ENCODE measurements at regions not wholly inside any gene's neighbourhood (a gene's known extent, or its start where the extent isn't known, plus 50 kb on each side); places are given as distances from the start of the nearest gene placed in this dataset.

DNA sequence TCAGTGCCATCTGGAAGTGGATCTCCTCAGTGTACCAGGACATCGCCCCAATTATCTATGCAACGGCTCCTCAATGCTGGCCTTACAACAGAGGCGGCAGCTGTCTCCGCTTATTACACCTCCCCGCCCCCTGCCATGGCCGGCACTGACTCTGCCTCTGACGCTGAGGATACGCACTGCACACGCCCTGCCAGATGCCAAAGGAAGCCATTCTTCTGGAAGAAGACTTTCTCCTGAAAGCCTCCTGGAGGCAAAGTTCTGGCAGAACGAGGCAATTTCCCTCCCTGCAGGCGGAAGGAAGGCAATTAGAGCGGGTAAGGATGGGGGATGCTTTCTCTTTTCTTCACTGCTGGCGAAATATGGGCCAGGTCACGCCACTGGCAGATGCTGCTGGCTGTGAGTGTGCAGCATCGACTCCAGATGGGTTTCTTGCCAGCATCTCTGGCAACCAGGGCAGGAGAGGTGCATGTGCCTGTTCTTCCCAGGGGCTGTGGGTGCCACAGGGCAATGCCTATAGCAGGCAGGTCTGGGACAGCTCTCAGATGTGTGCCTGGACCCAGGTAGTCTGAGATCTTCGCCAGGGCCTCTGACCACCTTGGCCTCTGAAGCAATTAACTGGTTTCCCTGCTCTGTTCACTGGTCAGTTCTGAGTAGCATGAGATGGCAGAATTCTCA lies 62.2 kb upstream of the MRPS22 start:
- H3K9me3 ChIP-seq: no peaks in the 10 kb centered on the region
- 71 to 75% methylated on average over 15 to 16 of the region's 16 CpGs for WGBS, 2 donors
- H3K36me3 ChIP-seq (ENCODE audit: low read depth, missing control alignments): no peaks in the 10 kb centered on the region
- H3K4me1 ChIP-seq: no peaks in the 10 kb centered on the region
- DNase-seq: no peak
- TF ChIP-seq POLR2A (IDR thresholded peaks at IDR 0.05): no peak
- TF ChIP-seq, protein P1, sequence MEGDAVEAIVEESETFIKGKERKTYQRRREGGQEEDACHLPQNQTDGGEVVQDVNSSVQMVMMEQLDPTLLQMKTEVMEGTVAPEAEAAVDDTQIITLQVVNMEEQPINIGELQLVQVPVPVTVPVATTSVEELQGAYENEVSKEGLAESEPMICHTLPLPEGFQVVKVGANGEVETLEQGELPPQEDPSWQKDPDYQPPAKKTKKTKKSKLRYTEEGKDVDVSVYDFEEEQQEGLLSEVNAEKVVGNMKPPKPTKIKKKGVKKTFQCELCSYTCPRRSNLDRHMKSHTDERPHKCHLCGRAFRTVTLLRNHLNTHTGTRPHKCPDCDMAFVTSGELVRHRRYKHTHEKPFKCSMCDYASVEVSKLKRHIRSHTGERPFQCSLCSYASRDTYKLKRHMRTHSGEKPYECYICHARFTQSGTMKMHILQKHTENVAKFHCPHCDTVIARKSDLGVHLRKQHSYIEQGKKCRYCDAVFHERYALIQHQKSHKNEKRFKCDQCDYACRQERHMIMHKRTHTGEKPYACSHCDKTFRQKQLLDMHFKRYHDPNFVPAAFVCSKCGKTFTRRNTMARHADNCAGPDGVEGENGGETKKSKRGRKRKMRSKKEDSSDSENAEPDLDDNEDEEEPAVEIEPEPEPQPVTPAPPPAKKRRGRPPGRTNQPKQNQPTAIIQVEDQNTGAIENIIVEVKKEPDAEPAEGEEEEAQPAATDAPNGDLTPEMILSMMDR (IDR thresholded peaks at IDR 0.05): no peak
- intact Hi-C loops (cut with DNase I; ENCODE audit: low total_unique reads): no loop called here
- no peak overlapping the region for H3K27ac ChIP-seq
- no peaks in the 10 kb centered on the region for H3K27me3 ChIP-seq
- no peak overlapping the region for H3K4me3 ChIP-seq

- 92 to 93% methylated on average over 4 of the region's 4 CpGs for WGBS, 2 donors
- no peak for DNase-seq
- H3K4me1 ChIP-seq: no peaks in the 10 kb centered on the region
- intact Hi-C loops (cut with DNase I; ENCODE audit: low total_unique reads): no loop called here
- TF ChIP-seq, protein P1 (IDR thresholded peaks at IDR 0.05): no peak
- no peak for TF ChIP-seq POLR2A (IDR thresholded peaks at IDR 0.05)
- H3K36me3 ChIP-seq (ENCODE audit: low read depth, missing control alignments): no peaks in the 10 kb centered on the region
- no peaks in the 10 kb centered on the region for H3K9me3 ChIP-seq
- H3K4me3 ChIP-seq: no peak overlapping the region
- no peak overlapping the region for H3K27ac ChIP-seq
- H3K27me3 ChIP-seq: no peaks in the 10 kb centered on the region
Measured at GRCh38 chr3:139283301-139283700, 60.5 kb upstream of the MRPS22 start.

DNA sequence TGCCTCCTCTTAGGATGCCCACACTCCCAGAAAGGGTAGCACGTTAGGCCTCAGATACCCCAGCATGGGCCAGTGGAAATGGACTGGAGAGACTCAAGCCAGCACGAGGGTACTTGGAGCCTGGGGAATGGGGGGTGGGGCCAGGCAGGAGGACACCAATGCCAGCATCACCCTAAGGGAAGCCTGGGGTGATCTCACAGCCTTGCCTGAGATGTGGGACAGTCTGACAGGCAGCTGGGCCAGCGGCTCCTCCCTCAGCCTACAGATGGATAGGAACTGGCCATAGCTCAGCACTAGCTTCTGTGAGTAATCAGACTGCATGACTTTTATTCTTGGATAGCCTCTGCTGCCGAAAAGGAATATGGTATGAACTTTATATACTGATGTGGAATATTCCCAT lies 59.6 kb upstream of the MRPS22 start:
- no peak overlapping the region for H3K4me3 ChIP-seq
- H3K36me3 ChIP-seq (ENCODE audit: low read depth, missing control alignments): no peaks in the 10 kb centered on the region
- 90 to 92% methylated on average over 4 of the region's 4 CpGs for WGBS, 2 donors
- TF ChIP-seq, protein P1 (IDR thresholded peaks at IDR 0.05): no peak
- no peak for TF ChIP-seq POLR2A (IDR thresholded peaks at IDR 0.05)
- no peak overlapping the region for H3K27ac ChIP-seq
- intact Hi-C loops (cut with DNase I; ENCODE audit: low total_unique reads): no loop called here
- H3K4me1 ChIP-seq: no peaks in the 10 kb centered on the region
- DNase-seq: no peak
- no peaks in the 10 kb centered on the region for H3K27me3 ChIP-seq
- no peaks in the 10 kb centered on the region for H3K9me3 ChIP-seq

GRCh38 chr3:139285691-139286090 lies 58.1 kb upstream of the MRPS22 start:
- no peak overlapping the region for H3K27ac ChIP-seq
- H3K36me3 ChIP-seq (ENCODE audit: low read depth, missing control alignments): no peaks in the 10 kb centered on the region
- 63 to 64% methylated on average over 2 of the region's 2 CpGs for WGBS, 2 donors
- no peaks in the 10 kb centered on the region for H3K4me1 ChIP-seq
- H3K4me3 ChIP-seq: no peak overlapping the region
- H3K27me3 ChIP-seq: no peaks in the 10 kb centered on the region
- H3K9me3 ChIP-seq: no peaks in the 10 kb centered on the region
- intact Hi-C loops (cut with DNase I; ENCODE audit: low total_unique reads): no loop called here
- DNase-seq: no peak
- TF ChIP-seq POLR2A (IDR thresholded peaks at IDR 0.05): no peak
- TF ChIP-seq, protein P1 (IDR thresholded peaks at IDR 0.05): no peak

- WGBS, 2 donors: 50 to 89% methylated on average over 1 to 5 of the region's 5 CpGs
- no peak for DNase-seq
- H3K36me3 ChIP-seq (ENCODE audit: low read depth, missing control alignments): no peaks in the 10 kb centered on the region
- no peak overlapping the region for H3K27ac ChIP-seq
- no peak for TF ChIP-seq POLR2A (IDR thresholded peaks at IDR 0.05)
- intact Hi-C loops (cut with DNase I; ENCODE audit: low total_unique reads): no loop called here
- no peak overlapping the region for H3K4me3 ChIP-seq
- H3K9me3 ChIP-seq: no peaks in the 10 kb centered on the region
- no peaks in the 10 kb centered on the region for H3K4me1 ChIP-seq
- H3K27me3 ChIP-seq: no peaks in the 10 kb centered on the region
Measured at GRCh38 chr3:139286241-139286640, 57.6 kb upstream of the MRPS22 start.
